Colonic mucosa (tissue), 4 donors: ENCODE measurements at regions not wholly inside any gene's neighbourhood (a gene's known extent, or its start where the extent isn't known, plus 50 kb on each side); places are given as distances from the start of the nearest gene placed in this dataset.

Experiments
- DNase-seq: peaks from one replicate; pipeline ENCODE4 v3.0.0-alpha.2; 2020
- H3K27ac ChIP-seq: fragments of 200-600 bp; one replicate; pipeline ENCODE4 v1.8.0; 2021
- H3K27me3 ChIP-seq: fragments of 200-600 bp; one replicate; pipeline ENCODE4 v1.8.0; 2021
- H3K36me3 ChIP-seq: fragments of 200-600 bp; one replicate; pipeline ENCODE4 v1.8.0; 2021
- H3K4me1 ChIP-seq: fragments of 200-600 bp; one replicate; pipeline ENCODE4 v1.8.0; 2021; ENCODE audit warnings: mild to moderate bottlenecking
- H3K4me3 ChIP-seq: fragments of 200-600 bp; one replicate; pipeline ENCODE4 v1.8.0; 2021
- H3K9ac ChIP-seq, 2 donors: one replicate each; pipeline ENCODE4 v1.7.0; 2013; ENCODE audit warnings: control low read depth in 2 of 2, low read depth in 2 of 2, low read length in 2 of 2
- H3K9me3 ChIP-seq: fragments of 200-600 bp; one replicate; pipeline ENCODE4 v1.8.0; 2021
- CTCF ChIP-seq: fragments of 200-600 bp; IDR thresholded peaks from one replicate; pipeline ENCODE4 v1.8.0; 2022; ENCODE audit warnings: antibody characterized with exemption, mild to moderate bottlenecking
- intact Hi-C: fragments of 100-400 bp; cut with DNase I; formaldehyde crosslinking; loops from one replicate; pipeline ENCODE4 v1.14.1; 2022
- donor health status: healthy.
- donor health status: DM: no; HTN: no; CAD: no.
- donor health status: DM: no; HTN: no; CAD: no.

GRCh38 chr12:131610181-131610580 lies 100.7 kb upstream of the SFSWAP start:
- no peak for DNase-seq
- intact Hi-C loops = no loop called here

GRCh38 chr12:131610891-131611290 lies 100.0 kb upstream of the SFSWAP start:
- Histone ChIP-seq H3K4me3 (no peak overlapping the region), H3K9ac (no peak overlapping the region), H3K27me3 (no peaks in the 10 kb centered on the region), H3K36me3 (no peaks in the 10 kb centered on the region), H3K4me1 (no peaks in the 10 kb centered on the region), H3K9me3 (no peaks in the 10 kb centered on the region), H3K27ac (no peak overlapping the region)
- TF ChIP-seq CTCF = no peak
- intact Hi-C loops = no loop called here
- no peak for DNase-seq

More at GRCh38 chr12:131610181-131610580, 100.7 kb upstream of the SFSWAP start:
- Histone ChIP-seq H3K9ac (no peak overlapping the region), H3K36me3 (no peaks in the 10 kb centered on the region), H3K4me1 (no peaks in the 10 kb centered on the region), H3K27ac (no peak overlapping the region), H3K9me3 (no peaks in the 10 kb centered on the region), H3K27me3 (no peaks in the 10 kb centered on the region), H3K4me3 (no peak overlapping the region)
- TF ChIP-seq CTCF = no peak

GRCh38 chr12:131611416-131612091 lies 99.3 kb upstream of the SFSWAP start:
- H3K4me3 ChIP-seq = no peak overlapping the region
- no peak overlapping the region for H3K9ac ChIP-seq
- H3K4me1 ChIP-seq = no peaks in the 10 kb centered on the region
- no peak overlapping the region for H3K27ac ChIP-seq
- no peaks in the 10 kb centered on the region for H3K9me3 ChIP-seq
- H3K27me3 ChIP-seq = no peaks in the 10 kb centered on the region
- DNase-seq = no peak
- intact Hi-C loops = no loop called here
- no peak for TF ChIP-seq CTCF
- H3K36me3 ChIP-seq = no peaks in the 10 kb centered on the region

GRCh38 chr12:131612092-131612755 lies 98.7 kb upstream of the SFSWAP start:
- H3K4me3 ChIP-seq = no peak overlapping the region
- H3K9ac ChIP-seq = no peak overlapping the region
- no peak for TF ChIP-seq CTCF
- H3K4me1 ChIP-seq = no peaks in the 10 kb centered on the region
- intact Hi-C loops = no loop called here
- H3K9me3 ChIP-seq = no peaks in the 10 kb centered on the region
- H3K27ac ChIP-seq = no peak overlapping the region
- no peaks in the 10 kb centered on the region for H3K36me3 ChIP-seq
- H3K27me3 ChIP-seq = no peaks in the 10 kb centered on the region
- DNase-seq = no peak

- intact Hi-C loops = no loop called here
- Histone ChIP-seq H3K27ac (no peak overlapping the region), H3K9me3 (no peaks in the 10 kb centered on the region), H3K9ac (no peak overlapping the region), H3K27me3 (no peaks in the 10 kb centered on the region), H3K36me3 (no peaks in the 10 kb centered on the region), H3K4me3 (no peak overlapping the region), H3K4me1 (no peaks in the 10 kb centered on the region)
- no peak for TF ChIP-seq CTCF
- DNase-seq = no peak
Measured at GRCh38 chr12:131613186-131613585, 97.7 kb upstream of the SFSWAP start.
